ENCODE measurements at regions not wholly inside any gene's neighbourhood (a gene's known extent, or its start where the extent isn't known, plus 50 kb on each side); places are given as distances from the start of the nearest gene placed in this dataset.

DNA sequence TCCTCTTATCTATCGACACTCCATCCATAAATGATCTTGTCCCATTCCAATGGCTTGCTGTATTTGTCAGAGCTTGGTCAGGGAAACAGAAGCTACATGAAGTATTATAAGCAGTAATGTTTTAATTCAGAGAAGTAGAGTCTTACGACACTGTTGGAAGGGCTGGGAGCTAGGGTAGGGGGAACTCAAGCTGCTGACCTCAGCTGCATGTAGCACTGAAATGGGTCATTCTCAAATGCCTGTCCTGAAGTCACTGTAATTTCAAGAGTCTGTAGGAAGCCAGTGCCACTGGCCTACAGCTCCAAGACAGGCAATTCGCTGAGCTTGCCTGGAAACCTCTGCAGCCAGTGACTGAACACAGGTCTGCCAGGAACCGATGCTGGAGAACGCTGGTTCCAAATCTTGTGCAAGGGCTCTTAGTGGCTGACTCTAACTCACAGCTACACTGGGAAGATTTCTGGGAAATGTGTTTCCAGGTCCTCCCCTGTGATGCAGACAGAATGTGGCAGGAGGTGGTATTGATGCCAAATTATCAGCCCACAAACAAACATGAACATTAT lies 532.4 kb downstream of the CCDC171 start:
- TF ChIP-seq, protein P1, sequence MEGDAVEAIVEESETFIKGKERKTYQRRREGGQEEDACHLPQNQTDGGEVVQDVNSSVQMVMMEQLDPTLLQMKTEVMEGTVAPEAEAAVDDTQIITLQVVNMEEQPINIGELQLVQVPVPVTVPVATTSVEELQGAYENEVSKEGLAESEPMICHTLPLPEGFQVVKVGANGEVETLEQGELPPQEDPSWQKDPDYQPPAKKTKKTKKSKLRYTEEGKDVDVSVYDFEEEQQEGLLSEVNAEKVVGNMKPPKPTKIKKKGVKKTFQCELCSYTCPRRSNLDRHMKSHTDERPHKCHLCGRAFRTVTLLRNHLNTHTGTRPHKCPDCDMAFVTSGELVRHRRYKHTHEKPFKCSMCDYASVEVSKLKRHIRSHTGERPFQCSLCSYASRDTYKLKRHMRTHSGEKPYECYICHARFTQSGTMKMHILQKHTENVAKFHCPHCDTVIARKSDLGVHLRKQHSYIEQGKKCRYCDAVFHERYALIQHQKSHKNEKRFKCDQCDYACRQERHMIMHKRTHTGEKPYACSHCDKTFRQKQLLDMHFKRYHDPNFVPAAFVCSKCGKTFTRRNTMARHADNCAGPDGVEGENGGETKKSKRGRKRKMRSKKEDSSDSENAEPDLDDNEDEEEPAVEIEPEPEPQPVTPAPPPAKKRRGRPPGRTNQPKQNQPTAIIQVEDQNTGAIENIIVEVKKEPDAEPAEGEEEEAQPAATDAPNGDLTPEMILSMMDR (IDR thresholded peaks at IDR 0.05): no peak
- no peak for TF ChIP-seq POLR2A (IDR thresholded peaks at IDR 0.05)

All from adrenal gland (tissue), 5 donors.